Smooth muscle cell of the brain vasculature (primary cell): ENCODE measurements at regions not wholly inside any gene's neighbourhood (a gene's known extent, or its start where the extent isn't known, plus 50 kb on each side); places are given as distances from the start of the nearest gene placed in this dataset.

Experiments used
- DNase-seq: peaks from one replicate; pipeline ENCODE4 v3.0.0-alpha.2; 2012; ENCODE audit warnings: low read depth, low spot score

- no peak for DNase-seq
Observed at GRCh38 chr13:21757763-21758162, 86.9 kb downstream of the FGF9 start.

GRCh38 chr13:21758441-21758840 lies 87.6 kb downstream of the FGF9 start:
- no peak for DNase-seq

GRCh38 chr13:21759463-21759862 lies 88.6 kb downstream of the FGF9 start:
- DNase-seq = no peak

GRCh38 chr13:21759911-21760310 lies 89.0 kb downstream of the FGF9 start:
- DNase-seq = no peak

GRCh38 chr13:21761770-21762169 lies 90.9 kb downstream of the FGF9 start:
- no peak for DNase-seq

- DNase-seq = no peak
Observed at GRCh38 chr13:21762512-21762911, 91.6 kb downstream of the FGF9 start.

- no peak for DNase-seq
Observed at GRCh38 chr13:21767032-21767431, 96.2 kb downstream of the FGF9 start.

- DNase-seq = no peak
Observed at GRCh38 chr13:21771075-21771474, 100.2 kb downstream of the FGF9 start.

GRCh38 chr13:21777166-21777565 lies 106.3 kb downstream of the FGF9 start:
- DNase-seq = no peak

- no peak for DNase-seq
Observed at GRCh38 chr13:21777813-21778212, 106.9 kb downstream of the FGF9 start.

- DNase-seq = no peak
Observed at GRCh38 chr13:21782736-21783135, 111.9 kb downstream of the FGF9 start.

GRCh38 chr13:21785990-21786389 lies 115.1 kb downstream of the FGF9 start:
- DNase-seq = no peak

- no peak for DNase-seq
Observed at GRCh38 chr13:21796066-21796465, 125.2 kb downstream of the FGF9 start.

- no peak for DNase-seq
Observed at GRCh38 chr13:21796775-21797514, 126.1 kb downstream of the FGF9 start.

GRCh38 chr13:21797736-21798135 lies 126.9 kb downstream of the FGF9 start:
- no peak for DNase-seq

- DNase-seq = no peak
Observed at GRCh38 chr13:21798181-21798580, 127.3 kb downstream of the FGF9 start.

- no peak for DNase-seq
Observed at GRCh38 chr13:21799671-21800070, 128.8 kb downstream of the FGF9 start.

GRCh38 chr13:21800837-21801616 lies 130.2 kb downstream of the FGF9 start:
- DNase-seq = no peak

GRCh38 chr13:21805733-21806132 lies 134.9 kb downstream of the FGF9 start:
- DNase-seq = no peak

- DNase-seq = no peak
Observed at GRCh38 chr13:21812192-21812626, 141.3 kb downstream of the FGF9 start.

GRCh38 chr13:21813110-21813509 lies 142.2 kb downstream of the FGF9 start:
- DNase-seq = no peak

- no peak for DNase-seq
Observed at GRCh38 chr13:21813844-21814243, 143.0 kb downstream of the FGF9 start.

- DNase-seq = no peak
Observed at GRCh38 chr13:21814604-21815003, 143.7 kb downstream of the FGF9 start.
